Caco-2 (cell line): ENCODE measurements at regions not wholly inside any gene's neighbourhood (a gene's known extent, or its start where the extent isn't known, plus 50 kb on each side); places are given as distances from the start of the nearest gene placed in this dataset.

ENCODE experiments used
- BruUV-seq: library from RNA; stranded (reverse); fragments of 400-500 nt; replicated peaks from 2 replicates; lab custom pipeline; 2021; lab: Mats Ljungman, UMichigan
- CTCF ChIA-PET: fragments of 300-600 bp; sonication (Branson Sonifier 250); formaldehyde crosslinking; loops from one replicate; lab custom pipeline; 2022; ENCODE audit warnings: antibody characterized with exemption; lab: Charles Lee
- POLR2A ChIA-PET: fragments of 300-600 bp; sonication (Branson Sonifier 250); formaldehyde crosslinking; loops from one replicate; lab custom pipeline; 2022; ENCODE audit warnings: antibody characterized with exemption; lab: Charles Lee
- DNase-seq, 2 experiments: peaks; one replicate each; pipeline versions ENCODE4 v3.0.0 to v3.0.0-alpha.2; 2020 to 2022
- H3K27me3 ChIP-seq: replicated peaks from 2 replicates; pipeline ENCODE4 v1.6.0; 2011; ENCODE audit warnings: low read length; ENCODE audit not compliant: control insufficient read depth, insufficient read depth
- H3K36me3 ChIP-seq: 2 replicates; pipeline ENCODE4 v1.5.1; 2011; ENCODE audit warnings: low read length; ENCODE audit not compliant: control insufficient read depth, insufficient read depth
- H3K4me1 ChIP-seq: fragments of 250-450 bp; sonication (Bioruptor Pico); 2 replicates; pipeline ENCODE4 v1.5.1; 2020; ENCODE audit warnings: mild to moderate bottlenecking
- H3K4me3 ChIP-seq: 2 replicates; pipeline ENCODE4 v1.5.1; 2011; ENCODE audit warnings: low read depth, mild to moderate bottlenecking, control low read depth, low read length
- H3K9me3 ChIP-seq: fragments of 250-450 bp; sonication (Bioruptor Pico); 2 replicates; pipeline ENCODE4 v1.5.1; 2020; ENCODE audit warnings: mild to moderate bottlenecking, moderate library complexity
- H3K27ac Mint-ChIP-seq: one replicate; pipeline ENCODE4 v1.8.0; 2022; ENCODE audit warnings: mixed read lengths; ENCODE audit not compliant: unreplicated experiment
- H3K27me3 Mint-ChIP-seq: one replicate; pipeline ENCODE4 v1.8.0; 2022; ENCODE audit warnings: mixed read lengths; ENCODE audit not compliant: insufficient read depth, unreplicated experiment
- H3K36me3 Mint-ChIP-seq: one replicate; pipeline ENCODE4 v1.8.0; 2022; ENCODE audit warnings: mild to moderate bottlenecking, mixed read lengths; ENCODE audit not compliant: insufficient read depth, unreplicated experiment
- H3K4me1 Mint-ChIP-seq: one replicate; pipeline ENCODE4 v1.8.0; 2022; ENCODE audit warnings: low read depth, mixed read lengths; ENCODE audit not compliant: unreplicated experiment
- H3K4me3 Mint-ChIP-seq: one replicate; pipeline ENCODE4 v1.8.0; 2022; ENCODE audit warnings: mild to moderate bottlenecking, moderate library complexity, mixed read lengths; ENCODE audit not compliant: unreplicated experiment
- H3K9me3 Mint-ChIP-seq: one replicate; pipeline ENCODE4 v1.8.0; 2022; ENCODE audit warnings: mixed read lengths; ENCODE audit not compliant: unreplicated experiment
- CTCF ChIP-seq, 2 experiments: fragments of 200-600 bp in 1 of 2; IDR thresholded peaks; 1 replicate in 1 of 2; 2 replicates in 1 of 2; pipeline versions ENCODE4 v1.5.1 to v1.8.0; 2011 to 2022; ENCODE audit warnings: antibody characterized with exemption in 1 of 2, control low read depth in 1 of 2, inconsistent platforms in 1 of 2, low read depth in 1 of 2, low read length in 1 of 2, mild to moderate bottlenecking in 1 of 2, moderate library complexity in 1 of 2; ENCODE audit not compliant: insufficient read depth in 1 of 2, severe bottlenecking in 1 of 2, unreplicated experiment in 1 of 2
- intact Hi-C: fragments of 100-400 bp; cut with micrococcal nuclease; formaldehyde crosslinking; loops from one replicate; pipeline ENCODE4 v1.10.0; 2022; ENCODE audit not compliant: unreplicated experiment

GRCh38 chr5:163867738-163868137 lies 362.3 kb downstream of the MAT2B start:
- ChIA-PET POLR2A (no interaction called here), CTCF (no interaction called here)
- Mint-ChIP-seq H3K27ac (no peak overlapping the region), H3K36me3 (no peaks in the 10 kb centered on the region), H3K27me3 (peaks cover 2% of the 10 kb centered on the region), H3K9me3 (no peaks in the 10 kb centered on the region), H3K4me3 (no peak overlapping the region), H3K4me1 (no peaks in the 10 kb centered on the region)
- BruUV-seq, result no TSS peak
- no peak overlapping the region for H3K4me3 ChIP-seq
- no peaks in the 10 kb centered on the region for H3K9me3 ChIP-seq
- intact Hi-C loops, result no loop called here
- H3K4me1 ChIP-seq, result no peaks in the 10 kb centered on the region
- H3K27me3 ChIP-seq, result no peaks in the 10 kb centered on the region
- H3K36me3 ChIP-seq, result no peaks in the 10 kb centered on the region
- DNase-seq, result no peak
- no peak for TF ChIP-seq CTCF (IDR thresholded peaks at IDR 0.05; ENCODE audit: insufficient read depth in 1 of 2, low read depth in 1 of 2, low read length in 1 of 2, severe bottlenecking in 1 of 2, unreplicated experiment in 1 of 2)

GRCh38 chr5:163869581-163869980 lies 364.2 kb downstream of the MAT2B start:
- TF ChIP-seq CTCF (IDR thresholded peaks at IDR 0.05; ENCODE audit: insufficient read depth in 1 of 2, low read depth in 1 of 2, low read length in 1 of 2, severe bottlenecking in 1 of 2, unreplicated experiment in 1 of 2), result no peak
- no peak overlapping the region for H3K4me3 Mint-ChIP-seq
- Histone ChIP-seq H3K9me3 (no peaks in the 10 kb centered on the region), H3K4me1 (no peaks in the 10 kb centered on the region), H3K27me3 (no peaks in the 10 kb centered on the region), H3K4me3 (no peak overlapping the region), H3K36me3 (no peaks in the 10 kb centered on the region)
- H3K9me3 Mint-ChIP-seq, result no peaks in the 10 kb centered on the region
- ChIA-PET CTCF (no interaction called here), POLR2A (no interaction called here)
- H3K27me3 Mint-ChIP-seq, result peaks cover 2% of the 10 kb centered on the region
- no peaks in the 10 kb centered on the region for H3K36me3 Mint-ChIP-seq
- no peak for DNase-seq
- no peak overlapping the region for H3K27ac Mint-ChIP-seq
- no TSS peak for BruUV-seq
- intact Hi-C loops, result no loop called here
- H3K4me1 Mint-ChIP-seq, result no peaks in the 10 kb centered on the region

- no peak overlapping the region for H3K4me3 Mint-ChIP-seq
- no peaks in the 10 kb centered on the region for H3K4me1 Mint-ChIP-seq
- no TSS peak for BruUV-seq
- Histone ChIP-seq H3K27me3 (no peaks in the 10 kb centered on the region), H3K4me1 (no peaks in the 10 kb centered on the region), H3K4me3 (no peak overlapping the region), H3K9me3 (no peaks in the 10 kb centered on the region), H3K36me3 (no peaks in the 10 kb centered on the region)
- H3K36me3 Mint-ChIP-seq, result no peaks in the 10 kb centered on the region
- intact Hi-C loops, result no loop called here
- H3K27me3 Mint-ChIP-seq, result peaks cover 2% of the 10 kb centered on the region
- no peak overlapping the region for H3K27ac Mint-ChIP-seq
- no peak for DNase-seq
- TF ChIP-seq CTCF (IDR thresholded peaks at IDR 0.05; ENCODE audit: insufficient read depth in 1 of 2, low read depth in 1 of 2, low read length in 1 of 2, severe bottlenecking in 1 of 2, unreplicated experiment in 1 of 2), result no peak
- POLR2A ChIA-PET, result no interaction called here
- H3K9me3 Mint-ChIP-seq, result no peaks in the 10 kb centered on the region
- CTCF ChIA-PET, result no interaction called here
Measured at GRCh38 chr5:163870441-163870840, 365.0 kb downstream of the MAT2B start.
